ENCODE measurements at regions not wholly inside any gene's neighbourhood (a gene's known extent, or its start where the extent isn't known, plus 50 kb on each side); places are given as distances from the start of the nearest gene placed in this dataset.

DNA sequence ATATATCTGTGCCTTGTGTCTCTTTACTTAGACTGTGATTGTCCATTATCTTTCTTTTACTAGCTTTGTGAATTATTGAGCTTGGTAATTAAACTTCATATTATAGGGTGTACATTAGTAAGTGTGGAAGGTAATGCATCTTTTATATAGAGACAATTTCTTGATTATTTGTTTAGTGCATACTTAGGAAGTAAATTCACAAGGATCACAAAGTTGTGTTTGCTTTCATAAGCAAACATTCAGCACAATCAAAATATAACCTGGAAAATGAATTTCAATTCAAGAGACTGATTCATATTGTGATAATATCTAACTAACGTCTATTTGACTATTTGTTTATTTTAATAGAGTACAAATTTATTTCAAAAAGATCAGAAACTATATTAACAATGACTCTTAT is 749.9 kb upstream of the NUDT12 start:
- intact Hi-C loops (cut with DNase I): no loop called here
- DNase-seq: no peak

DNA sequence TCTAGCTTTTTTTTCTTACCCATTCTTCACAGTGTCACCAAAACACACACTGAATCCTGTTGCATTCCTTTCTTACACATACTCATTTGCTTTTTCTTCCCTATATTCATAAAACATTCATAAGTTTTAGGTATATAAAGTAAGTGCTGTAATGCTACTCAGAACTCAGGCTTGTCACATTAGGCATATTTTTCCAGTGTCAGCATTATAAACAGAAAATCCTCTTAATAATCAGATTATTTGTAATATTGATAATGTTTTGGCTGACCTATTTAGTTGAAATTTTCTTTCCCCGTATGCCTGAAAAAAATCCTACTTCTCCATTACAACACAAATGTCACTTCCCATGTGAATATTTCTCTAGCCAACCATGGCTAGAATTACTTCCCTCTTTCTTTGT is 743.0 kb upstream of the NUDT12 start:
- no peak for DNase-seq
- intact Hi-C loops (cut with DNase I): no loop called here

DNA sequence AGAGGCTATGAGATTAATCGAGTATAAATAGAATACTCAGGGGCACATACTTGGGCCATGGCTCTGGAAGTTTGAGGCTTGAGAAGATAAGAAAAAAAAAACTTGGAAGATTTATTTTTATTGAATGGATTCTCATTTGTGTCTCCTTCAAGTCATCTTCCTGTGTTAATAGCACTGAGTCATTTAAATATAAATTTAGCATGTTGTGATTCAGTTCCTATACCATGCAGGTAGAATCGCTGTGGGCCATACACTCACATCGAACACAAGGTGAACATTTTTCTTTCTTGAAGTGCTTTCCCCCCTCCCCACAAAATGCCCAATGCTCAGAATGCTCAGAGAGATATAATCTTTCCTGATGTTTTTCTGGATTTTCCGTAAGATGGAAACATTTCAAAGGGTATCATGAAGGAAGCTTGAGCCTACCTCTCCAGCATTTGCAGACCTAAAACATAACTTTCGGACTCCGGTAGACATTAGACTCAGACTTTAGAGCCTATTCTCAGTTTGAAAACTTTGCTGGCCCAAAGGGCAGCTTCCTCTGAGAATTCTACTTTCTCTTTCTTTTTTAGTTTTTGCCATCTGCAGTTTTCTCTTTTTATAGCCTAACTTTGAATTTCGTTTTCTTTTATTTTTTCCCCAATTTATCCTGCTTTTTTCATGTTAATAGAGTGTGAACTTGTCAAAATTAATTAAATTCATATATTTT is 737.6 kb upstream of the NUDT12 start:
- DNase-seq: no peak
- intact Hi-C loops (cut with DNase I): no loop called here

DNA sequence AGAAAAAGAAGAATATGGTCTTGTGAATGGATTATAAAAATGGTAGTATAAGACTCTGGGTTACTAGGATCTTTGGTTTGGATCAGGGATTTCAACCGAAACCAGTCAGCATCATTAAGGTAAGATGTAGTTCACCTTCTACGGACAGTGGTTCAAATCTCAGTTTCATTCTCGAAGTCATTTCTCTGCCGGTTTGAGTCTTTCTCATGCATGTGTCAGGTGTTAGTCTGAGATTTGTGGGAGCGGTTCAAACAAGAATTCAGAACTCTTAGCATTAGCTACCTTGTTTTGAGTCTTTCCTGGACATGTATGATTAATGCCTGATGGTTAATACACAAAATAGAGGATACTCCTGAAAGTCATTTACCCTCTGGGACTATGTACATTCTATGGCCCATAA is 735.9 kb upstream of the NUDT12 start:
- DNase-seq: no peak
- intact Hi-C loops (cut with DNase I): no loop called here

DNA sequence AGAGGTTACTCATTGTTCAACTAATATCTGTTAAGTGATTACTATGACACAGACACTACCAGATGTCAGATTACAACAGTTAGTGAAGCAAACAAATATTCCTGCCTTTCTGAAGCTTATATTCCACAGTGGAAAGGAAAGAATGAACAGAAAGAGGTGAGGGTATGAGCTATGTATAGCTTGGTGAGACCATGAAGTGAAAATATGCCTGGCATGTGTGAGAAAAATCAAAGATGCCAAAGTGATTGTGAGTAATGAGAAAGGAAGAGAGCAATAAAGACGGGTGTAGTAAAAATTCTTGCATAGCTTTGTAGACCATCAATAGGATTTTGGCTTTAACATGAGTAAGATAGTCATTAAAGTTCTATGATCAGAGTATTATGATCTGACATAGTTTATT is 734.5 kb upstream of the NUDT12 start:
- no peak for DNase-seq
- intact Hi-C loops (cut with DNase I): no loop called here

DNA sequence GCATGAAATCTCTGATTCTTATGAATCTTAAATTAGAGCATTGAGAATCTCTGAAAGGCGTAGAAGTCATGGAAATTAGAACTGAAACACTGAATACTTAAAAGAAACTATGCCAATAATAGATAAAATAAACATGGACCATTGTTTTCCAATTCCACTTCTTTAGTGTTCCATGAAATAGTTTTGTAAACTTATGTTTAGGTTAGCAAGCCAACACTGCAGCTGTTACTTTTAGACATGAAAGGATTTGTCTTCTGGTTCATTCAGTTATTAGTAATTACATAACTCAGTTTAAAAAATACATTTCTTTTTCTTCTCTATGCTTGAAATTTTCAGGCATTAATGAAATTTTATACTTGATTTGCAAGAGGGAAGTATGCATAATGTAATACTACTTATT is 733.4 kb upstream of the NUDT12 start:
- no peak for DNase-seq
- intact Hi-C loops (cut with DNase I): no loop called here

DNA sequence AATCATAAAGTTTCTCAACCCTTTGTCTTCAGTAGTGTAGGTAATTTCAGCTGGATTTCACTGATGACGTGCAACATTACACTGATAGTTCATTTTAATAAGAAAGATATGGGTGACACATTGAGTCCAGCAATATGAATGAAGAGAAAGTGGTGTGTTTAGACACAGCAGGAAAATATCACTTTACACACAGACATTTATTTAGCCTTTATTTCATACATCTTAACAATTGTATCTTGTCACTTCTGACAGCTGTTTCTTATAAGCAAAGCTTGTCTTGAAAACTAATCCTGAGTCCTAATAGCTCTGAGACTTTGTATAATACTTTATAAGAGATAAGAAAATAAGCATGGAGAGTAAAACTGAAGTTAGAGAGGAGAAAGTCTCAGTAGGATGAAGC is 720.5 kb upstream of the NUDT12 start:
- DNase-seq: no peak
- intact Hi-C loops (cut with DNase I): no loop called here

DNA sequence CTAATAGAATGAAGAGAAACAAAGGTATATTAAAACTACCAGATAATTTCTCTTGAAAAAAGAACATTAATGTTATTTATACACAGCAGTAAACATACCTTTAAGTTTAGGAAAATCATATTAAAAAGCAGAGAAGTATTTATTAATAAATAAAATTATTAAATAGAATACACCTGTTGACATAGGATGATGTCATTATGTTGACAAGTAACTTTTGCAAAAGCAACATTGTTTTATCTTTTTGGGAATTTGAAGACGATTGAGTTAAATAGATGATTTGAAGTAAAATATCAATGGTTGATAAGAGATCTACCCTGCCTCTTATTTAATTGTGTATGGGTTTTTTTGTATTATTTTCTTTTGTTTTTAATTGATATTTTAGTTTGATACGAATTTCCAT is 711.1 kb upstream of the NUDT12 start:
- no peak for DNase-seq
- intact Hi-C loops (cut with DNase I): no loop called here

DNA sequence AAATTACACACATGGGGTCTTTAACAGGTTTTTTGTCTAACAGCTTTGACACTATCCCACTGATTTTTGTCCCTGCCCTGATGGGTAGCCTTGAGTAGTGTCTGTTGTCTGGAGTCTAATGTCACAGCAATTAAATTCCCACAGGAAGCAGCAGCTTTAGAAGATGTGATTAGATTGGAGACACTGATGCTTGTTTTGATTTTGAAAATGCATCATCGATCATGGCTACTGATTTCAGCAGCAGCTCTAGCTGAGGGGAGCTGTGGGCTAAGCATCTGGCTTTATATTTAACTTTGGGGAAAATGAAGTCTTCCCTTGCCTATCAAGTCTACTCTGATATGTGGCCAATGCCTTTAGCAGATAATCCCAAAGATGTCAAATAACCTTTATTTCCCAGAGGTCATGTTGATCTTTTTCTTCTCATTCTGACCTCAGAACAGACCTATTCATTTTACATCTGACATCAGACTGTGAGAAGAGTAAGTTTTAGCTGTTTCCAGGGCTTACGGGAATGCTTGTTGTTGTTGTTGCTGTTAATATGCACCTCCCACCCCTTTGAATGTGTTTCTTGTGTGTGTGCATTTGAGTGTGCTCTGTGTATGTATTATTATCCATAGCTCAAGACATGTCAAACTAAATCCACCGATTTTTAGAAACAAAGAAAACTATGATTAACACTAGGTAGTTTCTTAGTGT is 704.9 kb upstream of the NUDT12 start:
- no peak for DNase-seq

DNA sequence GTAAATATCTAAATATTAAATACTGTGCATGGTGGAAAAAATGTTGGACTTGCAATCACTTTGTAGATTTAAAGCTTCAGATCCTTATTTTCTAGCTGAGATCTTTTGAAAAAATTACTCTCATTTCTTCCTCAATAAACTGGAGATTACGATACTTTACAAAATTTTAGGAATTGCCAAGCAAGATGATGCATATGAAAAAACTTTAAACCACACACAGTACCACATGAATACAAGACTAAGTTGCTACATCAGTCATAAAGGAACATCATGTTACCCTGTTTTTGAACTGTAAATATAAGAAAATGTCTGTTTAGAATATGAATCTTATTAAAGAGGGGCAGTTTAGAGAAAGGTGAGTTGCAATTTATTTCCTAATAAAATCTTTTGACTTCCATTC is 703.6 kb upstream of the NUDT12 start:
- DNase-seq: no peak
- intact Hi-C loops (cut with DNase I): no loop called here

More for the DNA sequence above, 704.9 kb upstream of the NUDT12 start:
- intact Hi-C loops (cut with DNase I): no loop called here

DNA sequence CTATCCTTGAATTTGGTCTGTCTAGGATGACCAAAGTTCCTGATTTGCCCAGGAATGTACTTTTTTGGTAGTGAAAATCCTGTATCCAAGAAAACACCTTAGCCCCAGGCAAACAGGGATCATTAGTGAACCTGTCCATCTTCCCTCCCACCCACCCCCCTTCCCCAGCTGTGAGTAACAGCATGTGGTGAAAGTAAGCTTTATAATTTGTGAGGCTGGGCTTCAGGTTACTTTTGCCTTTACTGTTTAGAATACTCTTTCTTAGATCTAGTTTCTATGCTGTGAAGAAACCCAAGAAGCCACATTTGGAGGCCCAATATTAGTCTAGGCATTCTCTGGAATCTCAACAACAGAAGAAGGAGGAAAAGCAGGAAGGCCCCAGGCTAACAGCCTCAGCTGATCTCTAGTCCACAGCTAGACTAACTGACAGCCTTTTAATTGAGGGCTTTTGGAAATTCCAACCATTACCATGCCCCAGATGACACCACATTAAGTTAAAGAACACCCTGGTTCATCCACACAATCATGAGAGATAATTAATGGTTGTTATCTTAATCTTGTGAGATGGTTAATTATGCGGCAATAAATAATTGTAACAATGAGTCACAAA is 703.0 kb upstream of the NUDT12 start:
- intact Hi-C loops (cut with DNase I): no loop called here
- DNase-seq: no peak

DNA sequence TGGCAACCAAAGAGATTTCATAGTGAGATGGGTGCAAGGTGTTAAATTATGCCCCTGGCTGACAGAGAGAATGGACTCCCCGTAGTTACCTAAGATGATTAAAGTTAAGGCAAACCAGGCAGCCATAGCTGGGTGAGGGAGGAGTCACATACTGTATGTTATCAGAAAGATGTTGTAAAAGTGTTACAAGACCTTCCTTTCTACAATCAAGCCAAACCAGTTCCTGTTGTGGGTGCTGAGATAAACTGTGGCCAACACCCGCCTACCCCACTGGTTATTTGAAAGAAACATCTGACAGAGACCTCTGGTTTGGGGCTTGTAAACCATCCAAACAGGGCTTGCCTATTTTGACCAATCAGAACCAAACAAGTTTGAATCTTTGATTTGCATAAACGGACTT is 684.7 kb upstream of the NUDT12 start:
- DNase-seq: no peak
- intact Hi-C loops (cut with DNase I): no loop called here

DNA sequence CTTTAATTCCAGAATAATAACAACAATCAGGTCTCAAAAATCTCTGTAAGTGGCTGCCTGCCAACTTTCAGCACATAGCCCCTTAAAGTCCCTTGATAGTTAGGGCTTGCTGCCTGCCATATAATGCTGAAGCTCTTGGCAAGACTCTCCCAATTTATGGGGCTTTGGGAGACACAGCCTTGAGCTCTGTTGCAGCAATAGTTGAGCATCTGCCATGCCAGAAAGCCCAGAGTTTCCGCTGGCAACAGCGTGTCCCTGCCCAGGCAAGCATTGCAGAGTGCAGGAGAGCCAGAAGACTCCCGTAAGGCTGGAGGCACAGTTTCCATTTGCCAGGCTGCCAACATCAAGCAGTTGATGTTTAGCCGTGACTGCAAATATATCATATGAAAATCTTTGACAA is 678.5 kb upstream of the NUDT12 start:
- DNase-seq: peak in 9 of 10 donors; percentile 5 to 87 (median 18)
- intact Hi-C loops (cut with DNase I): no loop called here

DNA sequence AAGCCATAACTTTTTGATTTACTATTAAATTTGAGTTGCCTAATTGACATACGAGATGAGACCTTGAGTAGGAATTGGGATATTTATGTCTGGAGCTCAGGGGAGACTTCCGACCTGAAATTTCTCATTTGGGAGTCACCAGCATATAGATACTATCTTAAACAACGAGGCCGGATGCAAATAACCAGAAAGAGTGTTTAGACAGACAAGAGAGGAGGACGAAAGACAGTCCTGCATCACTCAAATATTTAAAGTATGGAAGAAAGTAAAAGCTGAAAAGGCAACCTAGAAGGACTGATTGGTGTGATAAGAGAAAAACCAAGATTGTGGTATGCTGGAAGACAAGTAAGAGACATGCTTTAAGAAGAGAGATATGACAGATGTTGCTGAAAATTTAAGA is 675.0 kb upstream of the NUDT12 start:
- intact Hi-C loops (cut with DNase I): no loop called here
- DNase-seq: no peak

DNA sequence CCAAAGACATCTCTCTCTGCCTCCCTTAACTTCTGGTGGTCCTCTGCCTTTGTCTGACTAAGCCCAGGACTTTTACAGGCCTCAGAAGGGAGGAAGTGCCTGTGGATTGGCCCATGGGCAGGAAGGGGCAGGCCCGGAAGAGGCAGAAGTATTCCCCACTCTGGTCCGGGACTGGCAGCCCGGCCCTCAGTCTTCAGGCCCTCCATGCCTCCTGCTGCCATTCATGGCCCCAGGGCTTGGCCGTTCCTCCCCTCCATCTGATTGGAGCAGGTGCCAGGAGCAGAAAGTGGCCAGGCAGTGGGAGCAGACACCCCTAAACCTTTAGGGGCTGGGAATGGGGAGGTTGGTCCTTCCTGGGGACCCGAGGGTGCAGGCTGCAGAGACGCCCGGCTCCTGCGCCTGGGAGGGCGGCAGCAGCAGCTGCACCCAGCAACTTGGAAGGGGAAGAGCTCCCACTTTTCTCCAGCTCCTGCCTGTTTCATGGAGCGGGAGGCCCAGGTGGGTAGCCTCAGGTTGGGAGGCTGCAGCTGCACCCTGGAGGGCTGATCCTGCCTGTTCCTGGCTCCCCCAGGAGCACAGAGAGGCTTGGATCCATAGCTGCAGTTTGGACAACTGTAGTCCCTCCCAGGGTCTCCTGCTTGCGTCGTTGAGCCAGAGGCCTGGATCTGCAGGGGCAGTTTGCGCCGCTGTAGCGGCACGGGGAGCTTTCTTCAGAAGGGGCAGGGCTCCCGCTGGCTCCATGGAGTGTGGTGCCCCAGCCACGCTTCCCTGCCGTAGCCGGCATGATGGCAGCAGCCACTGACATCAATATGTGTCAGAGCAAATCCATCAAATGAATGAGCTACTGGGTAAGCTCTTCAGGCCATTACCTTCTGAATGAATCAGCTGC is 661.5 kb upstream of the NUDT12 start:
- DNase-seq: peak in 2 of 10 donors; percentile 44 to 61
- intact Hi-C loops (cut with DNase I): no loop called here

DNA sequence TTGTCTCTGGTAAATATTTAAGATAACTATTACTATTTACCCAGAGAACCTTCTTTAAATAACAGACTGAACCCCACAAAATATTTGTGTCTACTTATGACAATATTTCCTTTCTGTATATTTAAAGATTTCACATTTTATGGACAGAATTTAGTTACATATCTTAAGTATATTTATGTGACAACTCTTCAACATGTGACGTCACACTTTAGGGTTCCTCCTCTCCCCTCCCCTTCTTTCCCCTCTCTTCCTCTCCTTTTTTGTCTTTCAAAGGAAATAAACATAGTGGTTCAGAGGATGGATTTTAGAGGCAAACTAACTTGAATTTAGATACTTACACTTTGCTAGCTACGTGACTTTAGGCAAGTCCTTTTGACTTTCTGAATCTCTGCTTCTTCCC is 655.6 kb upstream of the NUDT12 start:
- intact Hi-C loops (cut with DNase I): no loop called here
- DNase-seq: no peak

DNA sequence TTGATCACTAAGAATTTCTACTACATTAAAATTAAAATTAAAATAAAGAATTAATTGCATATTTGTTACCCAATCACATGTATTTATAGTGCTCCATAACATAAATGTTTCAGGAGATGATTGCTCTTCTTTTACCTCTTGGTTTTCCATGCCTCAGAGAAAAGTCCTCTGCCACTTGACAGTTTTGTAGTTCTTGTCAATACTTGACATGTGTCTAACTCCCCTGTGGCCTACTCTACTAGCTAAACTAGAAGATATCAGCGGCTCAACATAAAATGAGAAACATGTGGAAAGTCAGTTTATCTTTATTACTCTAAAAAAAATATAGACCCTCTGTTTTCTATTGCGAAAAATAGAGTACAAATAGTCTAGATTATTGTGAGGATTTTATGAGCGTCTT is 650.6 kb upstream of the NUDT12 start:
- intact Hi-C loops (cut with DNase I): no loop called here
- no peak for DNase-seq

DNA sequence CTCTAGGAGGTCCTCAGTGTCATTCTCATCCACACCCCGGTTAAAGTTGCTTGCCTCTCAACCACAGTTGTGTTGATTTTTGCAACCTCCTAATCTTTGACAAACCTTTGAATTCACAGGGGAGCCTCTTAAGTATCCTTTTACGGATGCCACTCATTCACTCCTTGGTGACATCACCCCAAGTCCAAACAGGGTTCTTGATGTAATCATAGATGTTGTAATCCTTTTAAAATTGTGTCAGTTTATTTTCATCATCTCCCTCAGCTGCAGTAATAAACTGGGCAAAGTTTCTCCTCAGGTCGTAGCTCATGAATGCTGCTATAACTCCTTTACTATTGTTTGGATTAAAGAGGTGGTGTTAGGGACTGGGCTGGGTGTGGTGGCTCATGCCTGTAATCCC is 637.2 kb upstream of the NUDT12 start:
- intact Hi-C loops (cut with DNase I): no loop called here
- DNase-seq: no peak

DNA sequence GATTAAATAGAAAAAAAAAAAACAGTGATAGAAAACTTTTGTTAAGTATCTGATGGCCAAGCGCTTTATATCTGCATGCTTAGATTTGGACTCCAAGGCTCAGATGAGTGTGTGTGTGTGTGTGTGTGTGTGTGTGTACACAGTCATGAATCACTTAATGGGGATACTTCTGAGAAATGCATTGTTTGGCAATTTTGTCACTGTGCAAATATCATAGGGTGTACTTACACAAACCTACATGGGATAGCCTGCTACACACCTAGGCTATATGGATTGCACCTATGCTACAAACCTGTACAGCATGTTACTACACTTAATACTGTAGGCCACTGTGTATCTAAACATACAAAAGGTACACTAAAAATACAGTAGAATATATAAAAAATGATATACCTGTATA is 635.6 kb upstream of the NUDT12 start:
- intact Hi-C loops (cut with DNase I): no loop called here
- DNase-seq: no peak

DNA sequence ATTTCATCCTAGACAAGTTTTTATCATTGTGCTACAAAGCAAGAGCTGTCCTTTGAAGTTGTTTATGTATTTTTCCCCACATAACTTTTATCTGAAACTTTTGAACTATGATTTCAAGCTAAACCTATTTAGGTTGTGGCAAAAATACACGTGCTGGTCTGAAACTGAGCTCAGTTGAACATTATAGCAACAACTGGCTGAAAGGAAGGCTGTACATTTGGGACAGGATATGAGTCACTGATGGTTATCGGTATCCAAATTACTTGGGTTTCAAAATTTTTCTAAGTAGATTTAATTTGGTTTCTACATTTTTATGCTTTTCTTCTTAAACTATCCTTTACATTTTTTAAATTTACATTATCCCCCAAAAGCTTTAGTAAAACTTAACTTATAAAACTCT is 627.3 kb upstream of the NUDT12 start:
- no peak for DNase-seq
- intact Hi-C loops (cut with DNase I): no loop called here

DNA sequence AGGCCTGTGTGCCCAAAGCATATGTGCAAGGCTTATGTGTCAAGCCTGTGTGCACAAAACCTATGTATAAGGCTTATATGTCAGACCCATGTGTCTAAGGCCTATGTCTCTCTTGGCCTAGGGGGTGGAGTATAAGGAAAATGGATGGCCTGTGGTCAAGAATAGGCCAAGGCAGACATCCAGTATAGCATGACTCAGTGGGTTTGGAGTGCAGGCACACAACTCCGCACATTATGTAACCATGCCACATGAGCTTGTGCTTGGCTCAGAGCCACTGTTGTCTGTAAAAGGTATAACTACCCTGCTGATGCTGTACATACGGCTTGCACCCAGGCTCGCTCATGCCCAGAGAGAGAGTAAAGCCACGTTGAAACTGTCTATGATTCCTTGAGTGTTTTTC is 626.4 kb upstream of the NUDT12 start:
- intact Hi-C loops (cut with DNase I): no loop called here
- no peak for DNase-seq
